ENCODE measurements at regions not wholly inside any gene's neighbourhood (a gene's known extent, or its start where the extent isn't known, plus 50 kb on each side); places are given as distances from the start of the nearest gene placed in this dataset.

- no peak overlapping the region for H3K4me3 ChIP-seq (ENCODE audit: low read depth, low read length)
- TF ChIP-seq CTCF (IDR thresholded peaks at IDR 0.05; ENCODE audit: low read depth, low read length), result no peak
Measured at GRCh38 chr15:97200161-97200560, 760.3 kb upstream of the ARRDC4 start.

DNA sequence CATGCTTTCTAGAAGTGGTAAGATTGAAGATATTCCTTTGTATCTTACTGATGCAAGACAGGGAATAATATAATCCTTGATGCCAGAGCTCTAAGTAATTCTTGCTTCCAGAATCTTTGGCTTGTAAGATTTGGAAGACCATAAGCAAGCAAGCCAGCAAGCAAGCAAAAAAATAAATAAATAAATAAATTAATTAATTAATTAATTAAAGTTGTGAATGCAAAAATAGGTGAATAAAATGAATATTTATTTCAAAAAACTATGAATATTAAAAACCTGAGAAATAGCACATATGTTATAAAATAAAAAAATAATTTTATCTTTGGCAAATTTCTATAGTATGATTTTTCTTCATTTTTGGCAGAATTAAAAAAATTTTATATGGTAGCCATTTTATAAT, 750.2 kb upstream of the ARRDC4 start:
- no peak overlapping the region for H3K4me3 ChIP-seq (ENCODE audit: low read depth, low read length)
- no peak for TF ChIP-seq CTCF (IDR thresholded peaks at IDR 0.05; ENCODE audit: low read depth, low read length)

- TF ChIP-seq CTCF (IDR thresholded peaks at IDR 0.05; ENCODE audit: low read depth, low read length), result no peak
- H3K4me3 ChIP-seq (ENCODE audit: low read depth, low read length), result no peak overlapping the region
Measured at GRCh38 chr15:97215629-97216028, 744.9 kb upstream of the ARRDC4 start.

DNA sequence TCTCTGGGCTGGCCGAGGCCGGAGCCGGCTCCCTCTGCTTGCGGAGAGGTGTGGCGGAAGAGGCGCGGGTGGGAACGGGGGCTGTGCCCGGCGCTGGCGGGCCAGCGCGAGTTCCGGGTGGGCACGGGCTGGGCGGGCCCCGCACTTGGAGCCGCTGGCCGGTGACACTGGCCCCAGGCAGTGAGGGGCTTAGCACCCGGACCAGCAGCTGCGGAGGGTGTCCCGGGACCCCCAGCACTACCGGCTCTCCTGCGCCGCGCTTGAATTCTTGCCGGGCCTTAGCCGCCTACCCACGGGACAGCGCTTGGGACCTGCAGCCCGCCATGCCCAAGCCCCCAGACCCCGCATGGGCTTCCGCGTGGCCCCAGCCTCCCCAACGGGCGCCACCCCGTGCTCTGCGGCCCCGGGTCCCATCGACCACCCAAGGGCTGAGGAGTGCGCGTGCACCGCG, 736.3 kb upstream of the ARRDC4 start:
- no peak overlapping the region for H3K4me3 ChIP-seq (ENCODE audit: low read depth, low read length)
- no peak for TF ChIP-seq CTCF (IDR thresholded peaks at IDR 0.05; ENCODE audit: low read depth, low read length)

DNA sequence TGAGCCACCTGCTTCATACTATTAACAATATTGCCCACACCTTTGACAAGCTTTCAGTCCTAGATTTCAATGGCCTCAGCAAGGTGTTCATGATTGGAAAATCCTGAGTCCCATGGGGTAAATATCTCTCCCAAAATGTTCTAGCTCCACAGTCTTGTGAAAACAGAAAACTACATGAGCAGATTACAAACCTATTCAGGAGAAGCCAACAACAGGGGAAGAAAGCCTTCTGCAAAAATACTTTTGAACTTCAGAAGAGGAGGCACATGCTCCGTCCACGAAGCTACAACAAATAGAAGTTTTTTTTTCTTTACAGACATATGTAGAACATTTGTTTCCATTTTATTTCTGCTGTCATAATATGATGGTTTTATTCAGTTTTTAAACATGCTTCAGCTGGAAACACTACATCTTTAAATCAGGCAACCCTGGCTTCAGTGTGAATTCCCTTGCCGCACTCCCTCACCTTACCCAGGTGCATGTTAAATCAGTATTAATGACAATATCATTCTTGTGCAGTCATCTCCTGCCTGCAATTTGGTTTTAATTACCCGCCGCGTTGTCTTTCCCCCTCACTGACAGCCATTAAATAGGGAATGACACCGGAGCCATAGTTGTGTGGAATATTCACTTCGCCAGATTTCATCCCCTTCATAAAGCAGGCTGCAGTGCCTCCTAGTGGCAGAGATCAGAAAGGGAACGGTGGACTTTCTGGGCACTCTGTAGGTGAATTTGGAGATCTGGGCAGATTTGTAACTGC, 725.5 kb upstream of the ARRDC4 start:
- H3K4me3 ChIP-seq (ENCODE audit: low read depth, low read length), result peak overlapping the region; percentile 47
- TF ChIP-seq CTCF (IDR thresholded peaks at IDR 0.05; ENCODE audit: low read depth, low read length), result peak; percentile 85

DNA sequence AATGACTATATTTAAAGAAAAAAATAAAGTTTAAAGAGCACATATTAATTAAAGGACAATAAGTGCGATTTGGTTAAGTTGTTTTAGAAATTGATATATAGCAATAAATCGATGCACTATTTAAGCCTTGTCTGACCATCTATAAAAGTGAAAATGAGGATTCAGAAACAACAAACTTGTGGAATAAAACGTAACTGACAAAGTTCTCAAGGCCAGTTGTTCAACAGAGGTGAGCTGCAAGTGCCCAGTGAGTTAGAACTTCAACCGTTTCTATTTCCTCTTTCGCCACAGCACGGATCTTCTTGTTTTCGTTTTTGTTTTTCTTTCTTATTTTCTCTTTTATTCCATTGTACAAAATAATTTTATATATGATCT, 724.9 kb upstream of the ARRDC4 start:
- peak overlapping the region; percentile 47 for H3K4me3 ChIP-seq (ENCODE audit: low read depth, low read length)
- no peak for TF ChIP-seq CTCF (IDR thresholded peaks at IDR 0.05; ENCODE audit: low read depth, low read length)

DNA sequence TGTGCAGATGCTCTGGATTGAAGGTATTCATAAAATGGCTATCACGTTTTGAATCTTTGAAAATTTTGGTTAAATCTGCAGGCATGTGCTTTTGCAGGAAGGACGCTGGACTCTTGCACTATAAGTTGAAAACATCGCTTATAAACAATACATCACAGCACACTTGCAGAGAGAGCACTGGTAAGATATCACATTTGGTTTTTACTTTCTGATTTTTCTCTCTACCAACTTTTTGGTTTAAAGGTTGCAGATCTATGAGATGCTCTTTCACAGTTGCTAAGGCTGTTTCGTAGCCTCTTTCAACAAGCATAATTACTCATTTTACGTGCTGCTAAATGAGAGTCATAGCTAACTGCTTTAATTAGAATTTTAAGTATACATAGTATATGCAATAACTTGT, 724.4 kb upstream of the ARRDC4 start:
- H3K4me3 ChIP-seq (ENCODE audit: low read depth, low read length), result no peak overlapping the region

More for the DNA sequence above, 724.4 kb upstream of the ARRDC4 start:
- no peak for TF ChIP-seq CTCF (IDR thresholded peaks at IDR 0.05; ENCODE audit: low read depth, low read length)

Data from WI38 (cell line).